GM23338 (cell line): ENCODE measurements at regions not wholly inside any gene's neighbourhood (a gene's known extent, or its start where the extent isn't known, plus 50 kb on each side); places are given as distances from the start of the nearest gene placed in this dataset.

Experiments
- ATAC-seq: fragments of 200-7000 bp; cut with Tn5 transposase; 3 replicates; pipeline ENCODE4 v1.9.1; 2020
- DNase-seq: peaks from one replicate; pipeline ENCODE4 v3.0.0-alpha.2; 2015; ENCODE audit warnings: low spot score
- H2AFZ ChIP-seq: fragments of 200-600 bp; sonication (generic); 2 replicates; pipeline ENCODE4 v1.8.0; 2016; ENCODE audit warnings: antibody characterized with exemption, mild to moderate bottlenecking, moderate library complexity
- H3F3A ChIP-seq: fragments of 200-600 bp; sonication (generic); replicated peaks from 2 replicates; pipeline ENCODE4 v1.8.0; 2017; ENCODE audit warnings: antibody characterized with exemption, mixed run types, low read depth
- H3K27ac ChIP-seq: fragments of 200-600 bp; sonication (generic); 2 replicates; pipeline ENCODE4 v1.6.1; 2016; ENCODE audit warnings: low read depth
- H3K27me3 ChIP-seq: fragments of 200-600 bp; sonication (generic); 2 replicates; pipeline ENCODE4 v1.8.0; 2016; ENCODE audit warnings: mild to moderate bottlenecking, mixed run types, moderate library complexity; ENCODE audit not compliant: insufficient read depth
- H3K36me3 ChIP-seq: fragments of 200-600 bp; sonication (generic); 2 replicates; pipeline ENCODE4 v1.8.0; 2016; ENCODE audit warnings: mild to moderate bottlenecking; ENCODE audit not compliant: insufficient read depth
- H3K4me1 ChIP-seq: fragments of 200-600 bp; sonication (generic); 2 replicates; pipeline ENCODE4 v1.8.0; 2016; ENCODE audit warnings: mild to moderate bottlenecking, moderate library complexity; ENCODE audit not compliant: insufficient read depth
- H3K4me2 ChIP-seq: fragments of 200-600 bp; sonication (generic); 2 replicates; pipeline ENCODE4 v1.7.1; 2017; ENCODE audit warnings: mixed run types
- H3K4me3 ChIP-seq: fragments of 200-600 bp; sonication (generic); 2 replicates; pipeline ENCODE4 v1.6.1; 2016; ENCODE audit warnings: mixed run types
- H3K79me2 ChIP-seq: fragments of 200-600 bp; sonication (generic); replicated peaks from 2 replicates; pipeline ENCODE4 v1.8.0; 2017; ENCODE audit warnings: mild to moderate bottlenecking; ENCODE audit not compliant: insufficient read depth
- H3K9me2 ChIP-seq: fragments of 200-600 bp; sonication (generic); 2 replicates; pipeline ENCODE4 v1.8.0; 2017; ENCODE audit not compliant: insufficient read depth
- H4K20me1 ChIP-seq: fragments of 200-600 bp; sonication (generic); replicated peaks from 2 replicates; pipeline ENCODE4 v1.8.0; 2017; ENCODE audit warnings: mild to moderate bottlenecking; ENCODE audit not compliant: insufficient read depth
- H3K27ac Mint-ChIP-seq: 2 replicates; pipeline ENCODE4 v1.8.0; 2020; ENCODE audit warnings: inconsistent platforms, mild to moderate bottlenecking, moderate library complexity, mixed read lengths
- H3K27me3 Mint-ChIP-seq: 3 replicates; pipeline ENCODE4 v1.8.0; 2022; ENCODE audit warnings: low read depth, mild to moderate bottlenecking, moderate library complexity, mixed read lengths, inconsistent platforms; ENCODE audit not compliant: insufficient read depth, poor library complexity
- H3K36me3 Mint-ChIP-seq: 3 replicates; pipeline ENCODE4 v1.8.0; 2021; ENCODE audit warnings: low read depth, mild to moderate bottlenecking, inconsistent platforms, moderate library complexity, mixed read lengths
- H3K4me1 Mint-ChIP-seq: 3 replicates; pipeline ENCODE4 v1.8.0; 2020; ENCODE audit warnings: mild to moderate bottlenecking, inconsistent platforms, mixed read lengths
- H3K4me3 Mint-ChIP-seq: 3 replicates; pipeline ENCODE4 v1.8.0; 2021; ENCODE audit warnings: moderate library complexity, mild to moderate bottlenecking, inconsistent platforms, mixed read lengths
- H3K9me3 Mint-ChIP-seq: 3 replicates; pipeline ENCODE4 v1.8.0; 2020; ENCODE audit warnings: moderate library complexity, mild to moderate bottlenecking, inconsistent platforms, mixed read lengths
- CREB1 ChIP-seq: fragments of 250-450 bp; sonication (Bioruptor Pico); IDR thresholded peaks from 2 replicates; pipeline ENCODE4 v1.5.0; 2020; ENCODE audit warnings: low read depth, mild to moderate bottlenecking, moderate library complexity
- JUNB ChIP-seq: IDR thresholded peaks from one replicate; pipeline ENCODE4 v1.6.1; 2016; ENCODE audit warnings: antibody characterized with exemption; ENCODE audit not compliant: unreplicated experiment
- ZNF114 ChIP-seq: fragments of 250-450 bp; sonication (Bioruptor Pico); IDR thresholded peaks from 2 replicates; pipeline ENCODE4 v1.5.0; 2020; ENCODE audit warnings: mild to moderate bottlenecking, moderate library complexity
- ZNF462 ChIP-seq: fragments of 250-450 bp; sonication (Bioruptor Pico); IDR thresholded peaks from 2 replicates; pipeline ENCODE4 v1.5.0; 2020; ENCODE audit warnings: mild to moderate bottlenecking, moderate library complexity
- TF ChIP-seq, protein P1 (sequence below), 2 experiments: fragments of 200-600 bp in 1 of 2; sonication (generic) in 1 of 2; conservative IDR thresholded peaks; 2 replicates each; pipeline versions ENCODE4 v1.5.1 to v1.6.1; 2016 to 2017; ENCODE audit warnings: antibody characterized with exemption in 2 of 2, low read depth in 2 of 2, mild to moderate bottlenecking in 2 of 2, moderate library complexity in 1 of 2
- TF ChIP-seq, protein P2 (sequence below): IDR thresholded peaks from one replicate; pipeline ENCODE4 v1.6.1; 2018; ENCODE audit warnings: antibody characterized with exemption; ENCODE audit not compliant: unreplicated experiment

DNA sequence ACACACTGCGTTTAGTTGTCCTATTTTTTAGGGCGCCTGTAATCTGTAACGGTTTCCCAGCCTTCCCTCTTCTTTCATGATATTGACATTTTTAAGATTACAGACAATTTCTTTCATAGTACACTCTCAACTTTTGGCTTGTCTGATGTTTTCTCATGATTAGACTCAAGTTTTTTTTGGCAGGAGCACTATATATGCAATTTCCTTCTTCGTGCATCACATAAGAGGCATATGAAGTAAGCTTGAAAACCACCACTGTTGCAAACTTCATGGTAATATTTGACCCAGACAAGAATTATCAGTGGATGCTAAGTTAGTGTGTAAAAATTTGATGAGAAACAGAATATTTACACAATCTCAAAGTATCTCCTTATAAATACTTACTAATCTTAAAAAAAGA, 119.2 kb upstream of the CMC1 start:
- Mint-ChIP-seq H3K9me3 (no peaks in the 10 kb centered on the region), H3K36me3 (no peaks in the 10 kb centered on the region), H3K27me3 (peaks cover 4% of the 10 kb centered on the region), H3K4me1 (peaks cover 29% of the 10 kb centered on the region), H3K4me3 (no peak overlapping the region), H3K27ac (no peak overlapping the region)
- TF ChIP-seq CREB1 = no peak
- TF ChIP-seq ZNF114 (CRISPR knock-in tag) = no peak
- TF ChIP-seq ZNF462 (CRISPR knock-in tag) = no peak
- TF ChIP-seq JUNB = no peak
- TF ChIP-seq, protein P1, sequence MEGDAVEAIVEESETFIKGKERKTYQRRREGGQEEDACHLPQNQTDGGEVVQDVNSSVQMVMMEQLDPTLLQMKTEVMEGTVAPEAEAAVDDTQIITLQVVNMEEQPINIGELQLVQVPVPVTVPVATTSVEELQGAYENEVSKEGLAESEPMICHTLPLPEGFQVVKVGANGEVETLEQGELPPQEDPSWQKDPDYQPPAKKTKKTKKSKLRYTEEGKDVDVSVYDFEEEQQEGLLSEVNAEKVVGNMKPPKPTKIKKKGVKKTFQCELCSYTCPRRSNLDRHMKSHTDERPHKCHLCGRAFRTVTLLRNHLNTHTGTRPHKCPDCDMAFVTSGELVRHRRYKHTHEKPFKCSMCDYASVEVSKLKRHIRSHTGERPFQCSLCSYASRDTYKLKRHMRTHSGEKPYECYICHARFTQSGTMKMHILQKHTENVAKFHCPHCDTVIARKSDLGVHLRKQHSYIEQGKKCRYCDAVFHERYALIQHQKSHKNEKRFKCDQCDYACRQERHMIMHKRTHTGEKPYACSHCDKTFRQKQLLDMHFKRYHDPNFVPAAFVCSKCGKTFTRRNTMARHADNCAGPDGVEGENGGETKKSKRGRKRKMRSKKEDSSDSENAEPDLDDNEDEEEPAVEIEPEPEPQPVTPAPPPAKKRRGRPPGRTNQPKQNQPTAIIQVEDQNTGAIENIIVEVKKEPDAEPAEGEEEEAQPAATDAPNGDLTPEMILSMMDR (conservative IDR thresholded peaks at IDR 0.05; ENCODE audit: low read depth in 2 of 2) = no peak
- TF ChIP-seq, protein P2, sequence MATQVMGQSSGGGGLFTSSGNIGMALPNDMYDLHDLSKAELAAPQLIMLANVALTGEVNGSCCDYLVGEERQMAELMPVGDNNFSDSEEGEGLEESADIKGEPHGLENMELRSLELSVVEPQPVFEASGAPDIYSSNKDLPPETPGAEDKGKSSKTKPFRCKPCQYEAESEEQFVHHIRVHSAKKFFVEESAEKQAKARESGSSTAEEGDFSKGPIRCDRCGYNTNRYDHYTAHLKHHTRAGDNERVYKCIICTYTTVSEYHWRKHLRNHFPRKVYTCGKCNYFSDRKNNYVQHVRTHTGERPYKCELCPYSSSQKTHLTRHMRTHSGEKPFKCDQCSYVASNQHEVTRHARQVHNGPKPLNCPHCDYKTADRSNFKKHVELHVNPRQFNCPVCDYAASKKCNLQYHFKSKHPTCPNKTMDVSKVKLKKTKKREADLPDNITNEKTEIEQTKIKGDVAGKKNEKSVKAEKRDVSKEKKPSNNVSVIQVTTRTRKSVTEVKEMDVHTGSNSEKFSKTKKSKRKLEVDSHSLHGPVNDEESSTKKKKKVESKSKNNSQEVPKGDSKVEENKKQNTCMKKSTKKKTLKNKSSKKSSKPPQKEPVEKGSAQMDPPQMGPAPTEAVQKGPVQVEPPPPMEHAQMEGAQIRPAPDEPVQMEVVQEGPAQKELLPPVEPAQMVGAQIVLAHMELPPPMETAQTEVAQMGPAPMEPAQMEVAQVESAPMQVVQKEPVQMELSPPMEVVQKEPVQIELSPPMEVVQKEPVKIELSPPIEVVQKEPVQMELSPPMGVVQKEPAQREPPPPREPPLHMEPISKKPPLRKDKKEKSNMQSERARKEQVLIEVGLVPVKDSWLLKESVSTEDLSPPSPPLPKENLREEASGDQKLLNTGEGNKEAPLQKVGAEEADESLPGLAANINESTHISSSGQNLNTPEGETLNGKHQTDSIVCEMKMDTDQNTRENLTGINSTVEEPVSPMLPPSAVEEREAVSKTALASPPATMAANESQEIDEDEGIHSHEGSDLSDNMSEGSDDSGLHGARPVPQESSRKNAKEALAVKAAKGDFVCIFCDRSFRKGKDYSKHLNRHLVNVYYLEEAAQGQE = no peak
- Histone ChIP-seq H3K36me3 (no peaks in the 10 kb centered on the region), H3K27me3 (no peaks in the 10 kb centered on the region), H3F3A (no peaks in the 10 kb centered on the region), H4K20me1 (no peaks in the 10 kb centered on the region), H3K79me2 (no peaks in the 10 kb centered on the region), H3K4me2 (no peak overlapping the region), H3K27ac (no peak overlapping the region), H3K4me1 (peaks cover 19% of the 10 kb centered on the region), H3K9me2 (no peaks in the 10 kb centered on the region), H2AFZ (no peak overlapping the region), H3K4me3 (no peak overlapping the region)
- DNase-seq (no peak), ATAC-seq (no peak)
